ENCODE measurements at regions not wholly inside any gene's neighbourhood (a gene's known extent, or its start where the extent isn't known, plus 50 kb on each side); places are given as distances from the start of the nearest gene placed in this dataset.
"Not testable (repeated sequence)": the region's sequence is repeated elsewhere in the genome, so short reads cannot be mapped to it uniquely, and the experiment has no call there.

- no peak overlapping the region for H3K4me3 ChIP-seq (ENCODE audit: low read depth, poor library complexity, severe bottlenecking)
- 90% methylated on average over 3 of the region's 3 CpGs for WGBS, 2 donors
- no peak for TF ChIP-seq CTCF (IDR thresholded peaks at IDR 0.05)
- TF ChIP-seq POLR2A (IDR thresholded peaks at IDR 0.05) = no peak
- DNase-seq (ENCODE audit: low spot score in 2 of 2) = no peak
- intact Hi-C loops (cut with DNase I; ENCODE audit: low total_unique reads) = no loop called here
Measured at GRCh38 chr10:45163315-45163975, 152.0 kb downstream of the OR13A1 start.

DNA sequence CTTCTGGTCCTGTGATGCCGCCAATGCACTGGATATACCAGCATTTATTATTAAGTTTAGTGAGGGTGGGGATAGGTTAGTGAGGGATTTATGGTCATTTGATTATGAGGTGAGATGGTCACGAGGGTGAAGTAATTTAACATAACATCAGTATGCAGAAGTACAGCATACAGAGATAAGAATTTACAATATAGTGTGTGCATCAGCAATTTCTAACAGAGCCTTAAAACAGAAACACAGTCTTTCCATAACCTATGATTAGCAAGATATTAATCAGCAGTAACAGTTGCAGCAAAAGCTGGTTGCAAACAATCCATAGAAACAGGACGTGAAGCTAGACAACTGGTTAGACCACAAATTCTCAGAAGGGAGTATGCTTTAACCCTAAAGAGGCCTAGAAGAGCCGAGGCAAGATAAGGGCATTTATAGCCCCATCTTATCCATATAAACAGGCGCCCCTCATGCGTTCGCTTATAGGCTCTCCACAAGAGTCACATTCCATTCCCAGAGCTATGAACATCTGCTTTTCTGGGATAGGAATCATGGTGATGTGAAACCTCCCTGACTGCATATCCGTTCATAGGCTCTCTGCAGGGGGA lies 139.8 kb downstream of the OR13A1 start:
- H3K4me3 ChIP-seq (ENCODE audit: low read depth, poor library complexity, severe bottlenecking); intact Hi-C loops (cut with DNase I; ENCODE audit: low total_unique reads); DNase-seq (ENCODE audit: low spot score in 2 of 2): not testable (repeated sequence)
- 52 to 63% methylated on average over 8 of the region's 8 CpGs for WGBS, 2 donors

GRCh38 chr10:45179691-45180090 lies 135.7 kb downstream of the OR13A1 start:
- no peak overlapping the region for H3K4me3 ChIP-seq (ENCODE audit: low read depth, poor library complexity, severe bottlenecking)
- intact Hi-C loops (cut with DNase I; ENCODE audit: low total_unique reads) = no loop called here
- DNase-seq (ENCODE audit: low spot score in 2 of 2) = no peak
- WGBS, 2 donors = 64 to 74% methylated on average over 12 of the region's 13 CpGs
- no peak for TF ChIP-seq CTCF (IDR thresholded peaks at IDR 0.05)
- TF ChIP-seq POLR2A (IDR thresholded peaks at IDR 0.05) = no peak

GRCh38 chr10:45180507-45180906 lies 134.9 kb downstream of the OR13A1 start:
- no peak for TF ChIP-seq POLR2A (IDR thresholded peaks at IDR 0.05)
- no peak for TF ChIP-seq CTCF (IDR thresholded peaks at IDR 0.05)
- no peak overlapping the region for H3K4me3 ChIP-seq (ENCODE audit: low read depth, poor library complexity, severe bottlenecking)
- WGBS, 2 donors = 89 to 96% methylated on average over 14 of the region's 14 CpGs
- intact Hi-C loops (cut with DNase I; ENCODE audit: low total_unique reads) = no loop called here
- no peak for DNase-seq (ENCODE audit: low spot score in 2 of 2)

DNA sequence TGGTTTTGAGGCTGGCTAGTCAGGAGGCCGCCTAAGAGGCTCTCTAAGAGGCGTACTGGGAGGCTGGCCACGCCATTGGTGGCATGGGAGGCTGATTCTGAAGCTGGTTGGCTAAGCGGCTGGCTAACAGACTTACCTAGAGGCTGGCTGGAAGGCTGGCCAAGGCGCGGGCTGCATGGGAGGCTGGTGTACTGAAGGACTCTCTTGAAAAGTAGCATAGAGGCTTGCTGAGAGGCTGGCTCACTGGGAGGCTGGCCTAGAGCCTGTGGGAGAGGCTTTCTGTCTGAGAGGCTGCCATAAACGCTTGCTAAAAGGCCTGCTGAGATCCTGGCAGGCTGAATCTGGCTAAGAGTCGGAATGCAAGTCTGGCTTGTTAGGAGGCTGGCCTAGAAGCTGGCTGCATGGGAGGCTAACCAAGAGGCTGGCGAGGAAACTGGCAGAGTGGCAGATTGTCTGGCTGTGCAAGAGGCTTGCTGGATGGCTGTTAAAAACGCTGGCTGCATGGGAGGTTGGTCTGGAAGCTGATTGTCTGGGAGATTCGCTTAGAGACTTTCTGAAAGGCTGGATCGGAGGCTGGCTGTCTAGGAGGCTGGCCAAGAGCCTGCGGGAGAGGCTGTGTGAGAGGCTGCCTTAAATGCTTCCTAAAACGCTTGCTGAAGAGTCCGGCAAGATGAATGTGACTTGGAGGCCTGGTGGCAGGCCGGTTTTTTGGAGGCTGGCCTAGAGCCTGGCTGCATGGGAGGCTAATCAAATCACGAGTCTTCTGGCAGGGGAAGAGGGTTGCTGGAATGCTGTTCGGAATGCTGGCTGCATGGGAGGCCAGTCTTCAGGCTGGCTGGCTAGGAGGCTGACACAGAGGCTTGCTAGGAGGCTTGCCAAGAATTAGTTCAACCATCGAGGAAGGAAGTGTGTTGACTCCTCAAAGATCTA lies 134.2 kb downstream of the OR13A1 start:
- no peak for DNase-seq (ENCODE audit: low spot score in 2 of 2)
- TF ChIP-seq POLR2A (IDR thresholded peaks at IDR 0.05) = no peak
- TF ChIP-seq CTCF (IDR thresholded peaks at IDR 0.05) = no peak
- intact Hi-C loops (cut with DNase I; ENCODE audit: low total_unique reads) = no loop called here
- no peak overlapping the region for H3K4me3 ChIP-seq (ENCODE audit: low read depth, poor library complexity, severe bottlenecking)
- 64 to 79% methylated on average over 19 of the region's 19 CpGs for WGBS, 2 donors

- intact Hi-C loops (cut with DNase I; ENCODE audit: low total_unique reads) = no loop called here
- WGBS, 2 donors = 80 to 81% methylated on average over 4 of the region's 4 CpGs
- TF ChIP-seq CTCF (IDR thresholded peaks at IDR 0.05) (no peak), POLR2A (IDR thresholded peaks at IDR 0.05) (no peak)
- DNase-seq (ENCODE audit: low spot score in 2 of 2) = no peak
- H3K4me3 ChIP-seq (ENCODE audit: low read depth, poor library complexity, severe bottlenecking) = no peak overlapping the region
Measured at GRCh38 chr10:45183174-45183573, 132.2 kb downstream of the OR13A1 start.

Data from lower leg skin (tissue), 4 donors.